H1 (cell line): ENCODE measurements at regions not wholly inside any gene's neighbourhood (a gene's known extent, or its start where the extent isn't known, plus 50 kb on each side); places are given as distances from the start of the nearest gene placed in this dataset.

Experiments used
- JUND ChIP-seq: IDR thresholded peaks from 2 replicates; pipeline ENCODE4 v1.6.1; 2011; ENCODE audit warnings: mild to moderate bottlenecking, improper control_type of control experiment, low read length
- POLR2A ChIP-seq, 2 experiments: IDR thresholded peaks; 1 replicate in 1 of 2; 2 replicates in 1 of 2; pipeline ENCODE4 v1.6.1; 2011; ENCODE audit warnings: low read depth in 2 of 2, low read length in 2 of 2, mild to moderate bottlenecking in 2 of 2; ENCODE audit errors: control extremely low read depth in 1 of 2
- TCF12 ChIP-seq: IDR thresholded peaks from 2 replicates; pipeline ENCODE4 v1.6.1; 2011; ENCODE audit warnings: low read depth, mild to moderate bottlenecking, low read length
- TF ChIP-seq, protein P1 (sequence below), 3 experiments: IDR thresholded peaks; 1 replicate in 2 of 3; 2 replicates in 1 of 3; pipeline versions ENCODE4 v1.5.1 to v1.6.1; 2011; ENCODE audit warnings: low read length in 3 of 3, mild to moderate bottlenecking in 3 of 3, inconsistent platforms in 2 of 3, low read depth in 1 of 3, moderate library complexity in 1 of 3; ENCODE audit not compliant: insufficient read depth in 1 of 3; ENCODE audit errors: control extremely low read depth in 1 of 3

DNA sequence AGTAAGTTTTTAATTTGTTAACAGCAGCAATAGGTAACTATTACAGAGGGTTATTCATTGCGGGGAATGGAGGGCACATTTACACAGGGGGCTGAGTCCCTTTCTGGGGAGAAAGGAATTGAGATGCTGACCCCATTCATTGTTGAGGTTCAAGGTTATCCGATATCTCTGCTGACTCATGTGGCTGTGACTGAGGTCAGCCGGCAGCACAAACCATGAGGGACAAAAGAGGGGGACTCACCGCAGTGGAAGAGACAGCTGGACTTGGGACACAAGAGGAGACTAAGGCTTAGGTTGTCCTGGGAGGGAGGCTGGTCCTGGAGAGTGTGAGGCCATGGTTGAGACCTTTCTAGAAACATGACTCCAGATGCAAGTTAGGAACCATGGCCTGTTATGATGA is 119.1 kb upstream of the XYLT1 start:
- TF ChIP-seq, protein P1, sequence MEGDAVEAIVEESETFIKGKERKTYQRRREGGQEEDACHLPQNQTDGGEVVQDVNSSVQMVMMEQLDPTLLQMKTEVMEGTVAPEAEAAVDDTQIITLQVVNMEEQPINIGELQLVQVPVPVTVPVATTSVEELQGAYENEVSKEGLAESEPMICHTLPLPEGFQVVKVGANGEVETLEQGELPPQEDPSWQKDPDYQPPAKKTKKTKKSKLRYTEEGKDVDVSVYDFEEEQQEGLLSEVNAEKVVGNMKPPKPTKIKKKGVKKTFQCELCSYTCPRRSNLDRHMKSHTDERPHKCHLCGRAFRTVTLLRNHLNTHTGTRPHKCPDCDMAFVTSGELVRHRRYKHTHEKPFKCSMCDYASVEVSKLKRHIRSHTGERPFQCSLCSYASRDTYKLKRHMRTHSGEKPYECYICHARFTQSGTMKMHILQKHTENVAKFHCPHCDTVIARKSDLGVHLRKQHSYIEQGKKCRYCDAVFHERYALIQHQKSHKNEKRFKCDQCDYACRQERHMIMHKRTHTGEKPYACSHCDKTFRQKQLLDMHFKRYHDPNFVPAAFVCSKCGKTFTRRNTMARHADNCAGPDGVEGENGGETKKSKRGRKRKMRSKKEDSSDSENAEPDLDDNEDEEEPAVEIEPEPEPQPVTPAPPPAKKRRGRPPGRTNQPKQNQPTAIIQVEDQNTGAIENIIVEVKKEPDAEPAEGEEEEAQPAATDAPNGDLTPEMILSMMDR (IDR thresholded peaks at IDR 0.05; ENCODE audit: control extremely low read depth in 1 of 3, insufficient read depth in 1 of 3, low read depth in 1 of 3, low read length in 3 of 3) = no peak
- TF ChIP-seq POLR2A (IDR thresholded peaks at IDR 0.05; ENCODE audit: control extremely low read depth in 1 of 2, low read depth in 2 of 2, low read length in 2 of 2) (no peak), TCF12 (no peak), JUND (no peak)
